ENCODE measurements at regions not wholly inside any gene's neighbourhood (a gene's known extent, or its start where the extent isn't known, plus 50 kb on each side); places are given as distances from the start of the nearest gene placed in this dataset.

GRCh38 chr10:43790147-43790546 lies 141.5 kb upstream of the ZNF32 start:
- DNase-seq (ENCODE audit: low read depth in 2 of 2): no peak

GRCh38 chr10:43785252-43785651 lies 136.6 kb upstream of the ZNF32 start:
- DNase-seq (ENCODE audit: low read depth in 2 of 2): no peak

- DNase-seq (ENCODE audit: low read depth in 2 of 2): no peak
Observed at GRCh38 chr10:43782814-43783213, 134.1 kb upstream of the ZNF32 start.

GRCh38 chr10:43781480-43782361 lies 133.0 kb upstream of the ZNF32 start:
- DNase-seq (ENCODE audit: low read depth in 2 of 2): peak in 1 of 2 donors; percentile 15

GRCh38 chr10:43778571-43778970 lies 129.9 kb upstream of the ZNF32 start:
- DNase-seq (ENCODE audit: low read depth in 2 of 2): no peak

GRCh38 chr10:43775384-43775783 lies 126.7 kb upstream of the ZNF32 start:
- DNase-seq (ENCODE audit: low read depth in 2 of 2): no peak

- no peak for DNase-seq (ENCODE audit: low read depth in 2 of 2)
Observed at GRCh38 chr10:43774234-43774769, 125.6 kb upstream of the ZNF32 start.

GRCh38 chr10:43773736-43774135 lies 125.1 kb upstream of the ZNF32 start:
- no peak for DNase-seq (ENCODE audit: low read depth in 2 of 2)

- no peak for DNase-seq (ENCODE audit: low read depth in 2 of 2)
Observed at GRCh38 chr10:43772171-43772570, 123.5 kb upstream of the ZNF32 start.

GRCh38 chr10:43771675-43772074 lies 123.0 kb upstream of the ZNF32 start:
- DNase-seq (ENCODE audit: low read depth in 2 of 2): no peak

- no peak for DNase-seq (ENCODE audit: low read depth in 2 of 2)
Observed at GRCh38 chr10:43765516-43765915, 116.8 kb upstream of the ZNF32 start.

- no peak for DNase-seq (ENCODE audit: low read depth in 2 of 2)
Observed at GRCh38 chr10:43763846-43764245, 115.2 kb upstream of the ZNF32 start.

GRCh38 chr10:43760514-43760913 lies 111.8 kb upstream of the ZNF32 start:
- no peak for DNase-seq (ENCODE audit: low read depth in 2 of 2)

GRCh38 chr10:43759216-43759615 lies 110.5 kb upstream of the ZNF32 start:
- no peak for DNase-seq (ENCODE audit: low read depth in 2 of 2)

GRCh38 chr10:43756341-43756740 lies 107.7 kb upstream of the ZNF32 start:
- no peak for DNase-seq (ENCODE audit: low read depth in 2 of 2)

- no peak for DNase-seq (ENCODE audit: low read depth in 2 of 2)
Observed at GRCh38 chr10:43754569-43755260, 106.0 kb upstream of the ZNF32 start.

- no peak for DNase-seq (ENCODE audit: low read depth in 2 of 2)
Observed at GRCh38 chr10:43753397-43754061, 104.8 kb upstream of the ZNF32 start.

- no peak for DNase-seq (ENCODE audit: low read depth in 2 of 2)
Observed at GRCh38 chr10:43752682-43753081, 104.0 kb upstream of the ZNF32 start.

- DNase-seq (ENCODE audit: low read depth in 2 of 2): no peak
Observed at GRCh38 chr10:43751646-43752045, 103.0 kb upstream of the ZNF32 start.

- DNase-seq (ENCODE audit: low read depth in 2 of 2): no peak
Observed at GRCh38 chr10:43749940-43750552, 101.4 kb upstream of the ZNF32 start.

- DNase-seq (ENCODE audit: low read depth in 2 of 2): no peak
Observed at GRCh38 chr10:43749145-43749576, 100.5 kb upstream of the ZNF32 start.

GRCh38 chr10:43748560-43748959 lies 99.9 kb upstream of the ZNF32 start:
- no peak for DNase-seq (ENCODE audit: low read depth in 2 of 2)

Data from stimulated activated CD8-positive, alpha-beta memory T cell treated with anti-CD3 and anti-CD28 coated beads, Interleukin-2, amount 100 ng/mL, for 48 hours (primary cell).